CD4-positive, alpha-beta memory T cell (primary cell): ENCODE measurements at regions not wholly inside any gene's neighbourhood (a gene's known extent, or its start where the extent isn't known, plus 50 kb on each side); places are given as distances from the start of the nearest gene placed in this dataset.
A peak's percentile ranks its signal among the peaks of the same experiment; 100 is the strongest.

Source experiments
- CTCF ChIA-PET: fragments of 350-600 bp; sonication (Branson Sonifier 250); formaldehyde crosslinking; loops from one replicate; lab custom pipeline; 2021; ENCODE audit warnings: inconsistent platforms; ENCODE audit not compliant: partially characterized antibody; lab: Charles Lee
- POLR2A ChIA-PET: fragments of 350-600 bp; sonication (Branson Sonifier 250); formaldehyde crosslinking; loops from one replicate; lab custom pipeline; 2021; ENCODE audit not compliant: partially characterized antibody; lab: Charles Lee
- DNase-seq, 5 donors: peaks; one replicate each; pipeline versions ENCODE4 v3.0.0 to v3.0.0-alpha.2; 2020 to 2022; ENCODE audit warnings: mixed read lengths in 1 of 5
- H3K27ac ChIP-seq: one replicate; pipeline ENCODE4 v1.7.0; 2013; ENCODE audit warnings: low read depth, low read length
- H3K27me3 ChIP-seq: 2 replicates; pipeline ENCODE4 v1.7.0; 2013; ENCODE audit warnings: mild to moderate bottlenecking, low read length, moderate library complexity; ENCODE audit not compliant: insufficient read depth
- H3K36me3 ChIP-seq: 2 replicates; pipeline ENCODE4 v1.7.0; 2013; ENCODE audit warnings: mild to moderate bottlenecking, low read length, moderate library complexity; ENCODE audit not compliant: insufficient read depth
- H3K4me1 ChIP-seq: 2 replicates; pipeline ENCODE4 v1.7.0; 2013; ENCODE audit warnings: mild to moderate bottlenecking, low read length, moderate library complexity; ENCODE audit not compliant: insufficient read depth
- H3K4me3 ChIP-seq, 2 donors: one replicate each; pipeline ENCODE4 v1.7.0; 2013; ENCODE audit warnings: low read length in 2 of 2, mild to moderate bottlenecking in 1 of 2
- H3K9me3 ChIP-seq, 2 donors: one replicate each; pipeline ENCODE4 v1.7.0; 2013; ENCODE audit warnings: low read length in 2 of 2, control low read depth in 1 of 2; ENCODE audit not compliant: control insufficient read depth in 1 of 2
- H3K27ac Mint-ChIP-seq, 7 donors: one replicate each; pipeline ENCODE4 v1.8.0; 2020 to 2021; ENCODE audit warnings: mixed read lengths in 7 of 7, mild to moderate bottlenecking in 6 of 7, inconsistent platforms in 3 of 7, moderate library complexity in 3 of 7
- H3K27me3 Mint-ChIP-seq, 2 donors: one replicate each; pipeline ENCODE4 v1.8.0; 2020 to 2021; ENCODE audit warnings: mixed read lengths in 2 of 2
- H3K36me3 Mint-ChIP-seq, 2 donors: one replicate each; pipeline ENCODE4 v1.8.0; 2020 to 2021; ENCODE audit warnings: mixed read lengths in 2 of 2, inconsistent platforms in 1 of 2, mild to moderate bottlenecking in 1 of 2
- H3K4me1 Mint-ChIP-seq, 4 donors: one replicate each; pipeline ENCODE4 v1.8.0; 2020 to 2021; ENCODE audit warnings: mixed read lengths in 4 of 4, mild to moderate bottlenecking in 1 of 4
- H3K4me3 Mint-ChIP-seq, 8 donors: one replicate each; pipeline ENCODE4 v1.8.0; 2020 to 2021; ENCODE audit warnings: mixed read lengths in 8 of 8, mild to moderate bottlenecking in 7 of 8, moderate library complexity in 6 of 8, inconsistent platforms in 3 of 8
- H3K9me3 Mint-ChIP-seq, 8 donors: one replicate each; pipeline ENCODE4 v1.8.0; 2020 to 2021; ENCODE audit warnings: mixed read lengths in 8 of 8, mild to moderate bottlenecking in 5 of 8, inconsistent platforms in 3 of 8, moderate library complexity in 1 of 8
- intact Hi-C: fragments of 100-400 bp; cut with micrococcal nuclease; formaldehyde crosslinking; loops from one replicate; pipeline ENCODE4 v1.15.1; 2023

DNA sequence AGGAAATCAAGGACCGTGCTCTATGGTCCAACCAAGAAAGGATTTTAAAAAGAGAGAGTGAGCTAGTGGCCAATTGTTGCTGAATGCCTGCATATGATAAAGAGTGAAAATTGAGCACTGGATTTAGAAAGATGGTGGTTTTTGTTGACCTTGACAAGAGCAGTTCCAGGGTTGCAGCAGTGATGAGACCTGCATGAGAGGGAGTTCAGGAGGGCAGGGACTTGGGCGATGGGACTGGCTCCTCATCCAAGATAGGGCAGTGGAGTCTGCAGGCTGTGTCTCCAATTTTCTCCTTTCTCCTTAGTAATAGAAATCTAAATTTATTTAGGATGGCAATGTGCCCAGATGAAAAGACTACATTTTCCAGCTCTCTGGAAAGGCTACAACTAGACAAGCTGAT lies 94.0 kb upstream of the B3GAT1 start:
- ChIA-PET POLR2A (no interaction called here), CTCF (no interaction called here)
- H3K4me1 Mint-ChIP-seq: no peaks in the 10 kb centered on the region
- H3K27me3 Mint-ChIP-seq: peaks cover under 1 to 17% of the 10 kb centered on the region in 2 donors
- Histone ChIP-seq H3K27me3 (no peaks in the 10 kb centered on the region), H3K4me3 (no peak overlapping the region), H3K27ac (no peak overlapping the region), H3K36me3 (no peaks in the 10 kb centered on the region), H3K4me1 (no peaks in the 10 kb centered on the region), H3K9me3 (no peaks in the 10 kb centered on the region)
- H3K9me3 Mint-ChIP-seq: no peaks in the 10 kb centered on the region
- H3K36me3 Mint-ChIP-seq: no peaks in the 10 kb centered on the region
- DNase-seq: no peak
- no peak overlapping the region for H3K4me3 Mint-ChIP-seq
- intact Hi-C loops: no loop called here
- H3K27ac Mint-ChIP-seq: peak overlapping the region in 1 of 7 donors; percentile 25

DNA sequence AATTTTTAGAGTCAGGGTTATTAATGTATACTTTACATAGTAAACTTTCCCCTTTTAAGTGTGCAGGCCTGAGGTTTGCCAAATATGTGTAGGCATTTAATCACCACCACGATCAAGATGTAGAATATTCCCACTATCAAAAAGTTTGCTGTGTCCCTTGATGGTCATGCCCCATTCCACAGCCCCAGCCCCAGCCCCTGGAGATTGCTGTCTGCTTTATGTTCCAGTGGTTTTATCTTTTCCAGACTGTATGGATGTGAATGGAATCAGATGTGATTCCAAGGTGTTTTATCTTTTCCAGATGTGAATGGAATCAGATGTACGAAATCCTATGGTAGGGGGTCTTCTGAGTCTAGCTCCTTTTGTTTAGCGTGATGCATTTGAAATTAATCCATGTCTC lies 93.1 kb upstream of the B3GAT1 start:
- Mint-ChIP-seq H3K36me3 (no peaks in the 10 kb centered on the region), H3K9me3 (no peaks in the 10 kb centered on the region), H3K4me1 (no peaks in the 10 kb centered on the region), H3K27me3 (peaks cover 1 to 23% of the 10 kb centered on the region in 2 donors), H3K4me3 (no peak overlapping the region), H3K27ac (no peak overlapping the region)
- H3K9me3 ChIP-seq: no peaks in the 10 kb centered on the region
- H3K27ac ChIP-seq: no peak overlapping the region
- H3K36me3 ChIP-seq: no peaks in the 10 kb centered on the region
- POLR2A ChIA-PET: no interaction called here
- DNase-seq: no peak
- CTCF ChIA-PET: no interaction called here
- H3K4me1 ChIP-seq: no peaks in the 10 kb centered on the region
- H3K4me3 ChIP-seq: no peak overlapping the region
- intact Hi-C loops: no loop called here
- no peaks in the 10 kb centered on the region for H3K27me3 ChIP-seq

- H3K4me3 ChIP-seq: no peak overlapping the region
- Mint-ChIP-seq H3K4me1 (no peaks in the 10 kb centered on the region), H3K9me3 (no peaks in the 10 kb centered on the region), H3K27ac (no peak overlapping the region), H3K27me3 (peaks cover 1 to 24% of the 10 kb centered on the region in 2 donors), H3K36me3 (no peaks in the 10 kb centered on the region), H3K4me3 (no peak overlapping the region)
- no peak for DNase-seq
- no peaks in the 10 kb centered on the region for H3K36me3 ChIP-seq
- POLR2A ChIA-PET: no interaction called here
- no peaks in the 10 kb centered on the region for H3K4me1 ChIP-seq
- CTCF ChIA-PET: no interaction called here
- H3K27ac ChIP-seq: no peak overlapping the region
- no peaks in the 10 kb centered on the region for H3K27me3 ChIP-seq
- intact Hi-C loops: no loop called here
- H3K9me3 ChIP-seq: no peaks in the 10 kb centered on the region
Observed at GRCh38 chr11:134504146-134504905, 92.3 kb upstream of the B3GAT1 start.

GRCh38 chr11:134503596-134503995 lies 91.6 kb upstream of the B3GAT1 start:
- Mint-ChIP-seq H3K27ac (no peak overlapping the region), H3K36me3 (no peaks in the 10 kb centered on the region), H3K27me3 (peaks cover 1 to 29% of the 10 kb centered on the region in 2 donors), H3K4me3 (no peak overlapping the region), H3K9me3 (no peaks in the 10 kb centered on the region), H3K4me1 (no peaks in the 10 kb centered on the region)
- ChIA-PET CTCF (no interaction called here), POLR2A (no interaction called here)
- intact Hi-C loops: no loop called here
- Histone ChIP-seq H3K4me1 (no peaks in the 10 kb centered on the region), H3K27me3 (no peaks in the 10 kb centered on the region), H3K36me3 (no peaks in the 10 kb centered on the region), H3K9me3 (no peaks in the 10 kb centered on the region), H3K4me3 (no peak overlapping the region), H3K27ac (no peak overlapping the region)
- DNase-seq: no peak

DNA sequence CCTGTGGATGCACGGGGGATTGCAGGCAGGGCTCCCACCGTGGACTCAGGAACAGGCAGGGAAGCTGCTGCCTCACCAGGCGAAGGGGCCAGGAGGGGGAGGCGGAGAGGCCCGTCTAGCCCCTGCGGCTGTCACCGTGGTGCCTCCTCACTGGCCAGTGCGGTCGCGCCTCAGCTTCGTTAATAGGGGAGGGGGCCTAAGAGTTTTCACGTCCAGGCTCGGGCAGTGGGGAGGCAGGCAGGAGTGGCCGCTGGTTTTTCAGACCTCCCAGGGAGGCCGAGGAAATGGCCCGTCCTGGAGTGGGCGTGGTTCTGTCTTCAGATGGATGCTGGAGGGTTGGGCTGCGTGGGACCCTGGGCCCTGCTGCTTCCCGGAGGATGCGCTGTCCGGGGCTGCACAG lies 91.1 kb upstream of the B3GAT1 start:
- Histone ChIP-seq H3K27me3 (no peaks in the 10 kb centered on the region), H3K4me3 (no peak overlapping the region), H3K4me1 (no peaks in the 10 kb centered on the region), H3K27ac (no peak overlapping the region), H3K36me3 (no peaks in the 10 kb centered on the region), H3K9me3 (no peaks in the 10 kb centered on the region)
- no peaks in the 10 kb centered on the region for H3K36me3 Mint-ChIP-seq
- no peak overlapping the region for H3K4me3 Mint-ChIP-seq
- peaks cover 1 to 27% of the 10 kb centered on the region in 2 donors for H3K27me3 Mint-ChIP-seq
- DNase-seq: no peak
- no peaks in the 10 kb centered on the region for H3K4me1 Mint-ChIP-seq
- ChIA-PET POLR2A (no interaction called here), CTCF (no interaction called here)
- H3K9me3 Mint-ChIP-seq: no peaks in the 10 kb centered on the region
- intact Hi-C loops: no loop called here
- H3K27ac Mint-ChIP-seq: no peak overlapping the region

DNA sequence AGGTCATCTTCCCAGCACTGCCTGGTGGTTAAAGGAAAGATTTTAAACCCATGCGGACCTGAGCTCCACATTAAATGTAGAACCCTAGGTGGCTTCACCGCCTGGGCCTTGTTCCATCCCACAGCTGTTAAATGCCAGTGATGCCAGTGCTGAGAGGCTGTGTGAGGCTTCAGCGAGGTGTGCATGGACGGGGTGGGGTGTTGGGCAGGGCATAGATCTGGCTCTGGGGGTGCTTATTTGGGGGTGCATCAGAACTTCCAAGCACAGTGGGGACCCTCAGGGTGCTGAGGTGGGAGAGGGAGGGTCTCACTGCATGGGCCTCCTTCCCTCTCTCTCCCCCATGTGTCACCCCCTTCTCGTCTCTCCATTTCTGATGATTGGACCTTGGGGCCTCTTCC lies 90.1 kb upstream of the B3GAT1 start:
- H3K27ac ChIP-seq: no peak overlapping the region
- H3K27me3 Mint-ChIP-seq: peaks cover 3 to 30% of the 10 kb centered on the region in 2 donors
- H3K36me3 Mint-ChIP-seq: no peaks in the 10 kb centered on the region
- H3K27me3 ChIP-seq: no peaks in the 10 kb centered on the region
- H3K4me3 Mint-ChIP-seq: no peak overlapping the region
- DNase-seq: no peak
- POLR2A ChIA-PET: no interaction called here
- H3K36me3 ChIP-seq: no peaks in the 10 kb centered on the region
- H3K27ac Mint-ChIP-seq: no peak overlapping the region
- CTCF ChIA-PET: no interaction called here
- no peaks in the 10 kb centered on the region for H3K9me3 ChIP-seq
- no peaks in the 10 kb centered on the region for H3K4me1 Mint-ChIP-seq
- H3K9me3 Mint-ChIP-seq: peaks cover 0 to 1% (median 0%) of the 10 kb centered on the region in 8 donors
- intact Hi-C loops: no loop called here
- no peak overlapping the region for H3K4me3 ChIP-seq
- no peaks in the 10 kb centered on the region for H3K4me1 ChIP-seq

DNA sequence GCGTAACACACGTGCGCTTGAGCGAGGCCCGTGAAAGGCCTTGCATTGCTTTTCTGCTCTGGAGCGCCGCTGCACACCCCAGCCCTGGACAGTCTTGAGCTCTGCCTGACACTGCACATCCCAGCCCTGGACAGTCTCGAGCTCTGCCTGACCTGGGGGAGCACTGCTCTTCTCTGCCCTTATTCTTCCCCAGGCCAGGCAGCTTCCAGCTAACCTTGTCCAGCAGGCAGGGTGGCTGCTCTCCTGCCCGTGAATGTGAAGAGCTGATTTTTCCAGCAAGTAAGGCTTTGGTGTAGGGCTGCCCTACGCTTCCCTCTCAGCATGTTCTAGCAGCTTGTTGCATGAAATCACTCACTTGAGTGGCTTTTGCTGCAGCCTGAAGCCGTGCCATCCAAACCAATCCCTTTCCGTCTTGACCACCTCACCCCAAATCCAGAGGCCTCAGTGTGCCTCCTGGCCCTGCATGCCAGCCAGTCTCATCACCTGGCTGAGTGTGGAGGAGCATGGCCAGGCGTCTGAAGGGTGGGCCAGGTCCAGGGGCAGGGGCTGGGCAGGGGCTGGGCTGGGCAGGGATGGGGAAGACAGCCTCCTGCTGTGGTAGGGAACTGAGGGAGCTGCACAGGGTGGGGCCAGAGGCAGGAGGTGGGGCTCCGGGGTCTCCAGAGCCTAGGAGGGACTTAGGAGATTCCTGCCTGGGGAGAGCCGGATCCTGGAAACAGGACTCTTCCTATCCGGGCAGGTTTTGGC lies 89.5 kb upstream of the B3GAT1 start:
- POLR2A ChIA-PET: no interaction called here
- no peaks in the 10 kb centered on the region for H3K9me3 ChIP-seq
- Mint-ChIP-seq H3K27me3 (peaks cover 6 to 36% of the 10 kb centered on the region in 2 donors), H3K4me1 (no peaks in the 10 kb centered on the region), H3K27ac (no peak overlapping the region), H3K4me3 (no peak overlapping the region), H3K9me3 (peaks cover 0 to 7% (median 2%) of the 10 kb centered on the region in 8 donors), H3K36me3 (no peaks in the 10 kb centered on the region)
- no peak overlapping the region for H3K4me3 ChIP-seq
- H3K4me1 ChIP-seq: no peaks in the 10 kb centered on the region
- DNase-seq: no peak
- intact Hi-C loops: no loop called here
- CTCF ChIA-PET: no interaction called here
- no peaks in the 10 kb centered on the region for H3K36me3 ChIP-seq
- no peak overlapping the region for H3K27ac ChIP-seq
- H3K27me3 ChIP-seq: no peaks in the 10 kb centered on the region
